Inflammatory macrophage treated with lipopolysaccharide for 4 hours (primary cell): ENCODE measurements at regions not wholly inside any gene's neighbourhood (a gene's known extent, or its start where the extent isn't known, plus 50 kb on each side); places are given as distances from the start of the nearest gene placed in this dataset.
"Not testable (repeated sequence)": the region's sequence is repeated elsewhere in the genome, so short reads cannot be mapped to it uniquely, and the experiment has no call there.

Source experiments
- DNase-seq: peaks from one replicate; pipeline ENCODE4 v3.0.0-alpha.2; 2020

GRCh38 chr7:15049157-15049556 is 146.6 kb upstream of the DGKB start:
- no peak for DNase-seq

GRCh38 chr7:15046861-15047260 is 144.3 kb upstream of the DGKB start:
- DNase-seq = no peak

GRCh38 chr7:15043931-15044330 is 141.4 kb upstream of the DGKB start:
- DNase-seq = no peak

GRCh38 chr7:15042285-15043065 is 139.9 kb upstream of the DGKB start:
- no peak for DNase-seq

GRCh38 chr7:15041226-15041625 is 138.7 kb upstream of the DGKB start:
- no peak for DNase-seq

GRCh38 chr7:15035814-15036213 is 133.3 kb upstream of the DGKB start:
- no peak for DNase-seq

GRCh38 chr7:15033039-15033438 is 130.5 kb upstream of the DGKB start:
- no peak for DNase-seq

GRCh38 chr7:15018981-15019380 is 116.4 kb upstream of the DGKB start:
- no peak for DNase-seq

GRCh38 chr7:15016766-15017165 is 114.2 kb upstream of the DGKB start:
- DNase-seq = no peak

GRCh38 chr7:15016315-15016667 is 113.7 kb upstream of the DGKB start:
- DNase-seq = no peak

GRCh38 chr7:15015545-15016314 is 113.2 kb upstream of the DGKB start:
- peak; percentile 38 for DNase-seq

- DNase-seq = no peak
Measured at GRCh38 chr7:15012135-15012534, 109.6 kb upstream of the DGKB start.

- DNase-seq = no peak
Measured at GRCh38 chr7:15011289-15011688, 108.7 kb upstream of the DGKB start.

- no peak for DNase-seq
Measured at GRCh38 chr7:15007507-15007906, 105.0 kb upstream of the DGKB start.

GRCh38 chr7:15005672-15006071 is 103.1 kb upstream of the DGKB start:
- DNase-seq = no peak

- DNase-seq = no peak
Measured at GRCh38 chr7:15000157-15000556, 97.6 kb upstream of the DGKB start.

- DNase-seq = no peak
Measured at GRCh38 chr7:14999331-14999730, 96.8 kb upstream of the DGKB start.

GRCh38 chr7:14995774-14996173 is 93.2 kb upstream of the DGKB start:
- DNase-seq = no peak

GRCh38 chr7:14988941-14989340 is 86.4 kb upstream of the DGKB start:
- DNase-seq = no peak

GRCh38 chr7:14978687-14979086 is 76.1 kb upstream of the DGKB start:
- no peak for DNase-seq

GRCh38 chr7:14974688-14975087 is 72.1 kb upstream of the DGKB start:
- DNase-seq = no peak

- no peak for DNase-seq
Measured at GRCh38 chr7:14973712-14974428, 71.3 kb upstream of the DGKB start.

GRCh38 chr7:14971678-14972077 is 69.1 kb upstream of the DGKB start:
- DNase-seq = not testable (repeated sequence)

- not testable (repeated sequence) for DNase-seq
Measured at GRCh38 chr7:14967376-14967775, 64.8 kb upstream of the DGKB start.
